ENCODE measurements at regions not wholly inside any gene's neighbourhood (a gene's known extent, or its start where the extent isn't known, plus 50 kb on each side); places are given as distances from the start of the nearest gene placed in this dataset.

- no peak for TF ChIP-seq EZH2 (IDR thresholded peaks at IDR 0.05; ENCODE audit: insufficient read depth, poor library complexity, severe bottlenecking)
- TF ChIP-seq EZH2phosphoT487 (IDR thresholded peaks at IDR 0.05; ENCODE audit: insufficient read depth, low read depth): no peak
These were observed 65.2 kb downstream of the MTNR1B start for GRCh38 chr11:93034723-93035039.
